ENCODE measurements at regions not wholly inside any gene's neighbourhood (a gene's known extent, or its start where the extent isn't known, plus 50 kb on each side); places are given as distances from the start of the nearest gene placed in this dataset.
A peak's percentile ranks its signal among the peaks of the same experiment; 100 is the strongest.
"Not testable (repeated sequence)": the region's sequence is repeated elsewhere in the genome, so short reads cannot be mapped to it uniquely, and the experiment has no call there.

- DNase-seq: no peak
These were observed 191.8 kb downstream of the CGGBP1 start for GRCh38 chr3:87867001-87867400.

GRCh38 chr3:87856126-87856525, 202.7 kb downstream of the CGGBP1 start:
- DNase-seq: peak in 2 of 4 experiments; percentile 17 to 19

- DNase-seq: no peak
These were observed 203.2 kb downstream of the CGGBP1 start for GRCh38 chr3:87855616-87856015.

- no peak for DNase-seq
These were observed 203.6 kb downstream of the CGGBP1 start for GRCh38 chr3:87855211-87855610.

GRCh38 chr3:87848003-87848402, 210.8 kb downstream of the CGGBP1 start:
- DNase-seq: no peak

GRCh38 chr3:87837076-87837475, 221.7 kb downstream of the CGGBP1 start:
- DNase-seq: peak in 2 of 4 experiments; percentile 36 to 62

- no peak for DNase-seq
These were observed 222.8 kb downstream of the CGGBP1 start for GRCh38 chr3:87836026-87836425.

- no peak for DNase-seq
These were observed 223.6 kb downstream of the CGGBP1 start for GRCh38 chr3:87835236-87835635.

- no peak for DNase-seq
These were observed 224.5 kb downstream of the CGGBP1 start for GRCh38 chr3:87834327-87834726.

- no peak for DNase-seq
These were observed 225.8 kb downstream of the CGGBP1 start for GRCh38 chr3:87833039-87833377.

- peak in 2 of 4 experiments; percentile 50 to 58 for DNase-seq
These were observed 230.8 kb downstream of the CGGBP1 start for GRCh38 chr3:87828046-87828445.

GRCh38 chr3:87822563-87822962, 236.2 kb downstream of the CGGBP1 start:
- DNase-seq: no peak

GRCh38 chr3:87813503-87813902, 245.3 kb downstream of the CGGBP1 start:
- not testable (repeated sequence) for DNase-seq

GRCh38 chr3:87811953-87812352, 246.9 kb downstream of the CGGBP1 start:
- no peak for DNase-seq

- DNase-seq: peak in 1 of 4 experiments; percentile 3
These were observed 248.3 kb downstream of the CGGBP1 start for GRCh38 chr3:87810452-87811016.

- no peak for DNase-seq
These were observed 253.1 kb downstream of the CGGBP1 start for GRCh38 chr3:87805670-87806069.

- DNase-seq: no peak
These were observed 257.4 kb downstream of the CGGBP1 start for GRCh38 chr3:87801409-87801808.

- DNase-seq: peak in 2 of 4 experiments; percentile 5 to 6
These were observed 258.3 kb downstream of the CGGBP1 start for GRCh38 chr3:87800516-87800915.

GRCh38 chr3:87798567-87798947, 260.2 kb downstream of the CGGBP1 start:
- DNase-seq: no peak

- DNase-seq: no peak
These were observed 260.8 kb downstream of the CGGBP1 start for GRCh38 chr3:87797872-87798566.

GRCh38 chr3:87796843-87797185, 262.0 kb downstream of the CGGBP1 start:
- no peak for DNase-seq

GRCh38 chr3:87796137-87796842, 262.5 kb downstream of the CGGBP1 start:
- DNase-seq: peak in 2 of 4 experiments; percentile 19 to 36

GRCh38 chr3:87795701-87796100, 263.1 kb downstream of the CGGBP1 start:
- DNase-seq: peak in 2 of 4 experiments; percentile 25 to 43

GRCh38 chr3:87793337-87793877, 265.4 kb downstream of the CGGBP1 start:
- no peak for DNase-seq

Measured in suppressor macrophage (primary cell).